Gastroesophageal sphincter (tissue), 4 donors: ENCODE measurements at regions not wholly inside any gene's neighbourhood (a gene's known extent, or its start where the extent isn't known, plus 50 kb on each side); places are given as distances from the start of the nearest gene placed in this dataset.
"Not testable (repeated sequence)": the region's sequence is repeated elsewhere in the genome, so short reads cannot be mapped to it uniquely, and the experiment has no call there.

Source experiments
- ATAC-seq: fragments of 150-250 bp; one replicate; pipeline ENCODE4 v1.9.1; 2016; ENCODE audit warnings: mild to moderate bottlenecking, moderate library complexity
- H3K27ac ChIP-seq, 4 donors: fragments of 200-600 bp; sonication (generic) in 3 of 4; 1 replicate in 3 of 4; 2 replicates in 1 of 4; pipeline ENCODE4 v1.5.1; 2016 to 2019
- H3K27me3 ChIP-seq: fragments of 200-600 bp; sonication (generic); one replicate; pipeline ENCODE4 v1.5.1; 2019
- H3K36me3 ChIP-seq, 2 donors: fragments of 200-600 bp; sonication (generic); one replicate each; pipeline ENCODE4 v1.5.1; 2019; ENCODE audit warnings: control low read depth in 1 of 2
- H3K4me1 ChIP-seq, 3 donors: fragments of 200-600 bp; sonication (generic); 1 replicate in 2 of 3; 2 replicates in 1 of 3; pipeline ENCODE4 v1.5.1; 2016 to 2019; ENCODE audit warnings: control low read depth in 2 of 3
- H3K4me3 ChIP-seq, 2 donors: fragments of 200-600 bp; sonication (generic); one replicate each; pipeline ENCODE4 v1.5.1; 2019; ENCODE audit warnings: mild to moderate bottlenecking in 1 of 2, moderate library complexity in 1 of 2
- H3K9me3 ChIP-seq, 3 donors: fragments of 200-600 bp; sonication (generic); one replicate each; pipeline ENCODE4 v1.5.1; 2017 to 2019; ENCODE audit warnings: control low read depth in 2 of 3
- EP300 ChIP-seq: sonication (generic); formaldehyde crosslinking; IDR thresholded peaks from one replicate; pipeline ENCODE4 v1.6.1; 2017; ENCODE audit warnings: antibody characterized with exemption, mild to moderate bottlenecking
- POLR2A ChIP-seq, 2 donors: fragments of 450-650 bp; IDR thresholded peaks; one replicate each; pipeline ENCODE4 v1.6.1; 2017; ENCODE audit warnings: antibody characterized with exemption in 2 of 2, mild to moderate bottlenecking in 2 of 2, moderate library complexity in 1 of 2
- POLR2AphosphoS5 ChIP-seq: sonication (generic); formaldehyde crosslinking; IDR thresholded peaks from one replicate; pipeline ENCODE4 v1.6.1; 2017; ENCODE audit warnings: antibody characterized with exemption
- WGBS, 2 donors: methylation state at CpG; one replicate each; pipeline ENCODE4 v1.1.5; 2018; ENCODE audit warnings: low coverage in 1 of 2; 5-methylcytosine and 5-hydroxymethylcytosine counted together
- TF ChIP-seq, protein P1 (sequence below), 4 experiments: fragments of 200-600 bp in 2 of 4; fragments of 450-650 bp in 2 of 4; sonication (generic) in 1 of 4; IDR thresholded peaks; one replicate each; pipeline ENCODE4 v1.5.1; 2017 to 2019; ENCODE audit warnings: antibody characterized with exemption in 4 of 4, mild to moderate bottlenecking in 2 of 4, moderate library complexity in 2 of 4

DNA sequence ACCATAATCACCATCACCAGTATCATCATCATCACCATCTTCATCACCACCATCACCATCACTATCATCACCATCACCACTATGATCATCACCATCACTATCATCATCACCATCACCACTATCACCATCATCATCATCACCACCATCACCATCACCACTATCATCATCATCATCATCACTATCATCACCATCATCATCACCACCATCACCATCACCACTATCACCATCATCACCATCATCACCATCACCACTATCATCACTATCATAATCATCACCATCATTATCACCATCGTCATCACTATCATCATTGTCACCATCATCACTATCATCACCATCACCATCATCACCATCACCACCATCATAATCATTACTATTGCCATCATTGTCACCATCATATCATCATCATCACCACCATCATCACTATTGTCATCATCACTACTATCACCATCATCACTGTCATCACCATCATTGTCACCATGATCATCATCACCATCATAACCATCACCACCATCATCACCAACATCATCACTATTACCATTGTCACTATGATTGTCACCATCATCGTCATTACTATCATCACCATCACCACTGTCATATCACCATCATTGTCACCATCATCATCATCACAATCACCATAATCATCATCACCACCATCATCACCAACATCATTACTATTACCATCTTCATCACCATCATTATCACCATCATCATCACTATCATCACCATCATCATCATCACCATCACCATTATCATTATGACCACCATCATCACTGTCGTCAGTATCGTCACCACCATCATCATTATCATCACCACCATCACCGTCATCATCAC is 154.7 kb downstream of the ACTR3B start:
- H3K27ac ChIP-seq, result no peak overlapping the region
- H3K9me3 ChIP-seq, result no peaks in the 10 kb centered on the region
- no peaks in the 10 kb centered on the region for H3K36me3 ChIP-seq
- WGBS, 2 donors, result 78 to 94% methylated on average over 5 of the region's 5 CpGs
- ATAC-seq, result no peak
- H3K4me1 ChIP-seq, result no peaks in the 10 kb centered on the region
- H3K4me3 ChIP-seq, result no peak overlapping the region
- H3K27me3 ChIP-seq, result peaks cover 16% of the 10 kb centered on the region
- TF ChIP-seq POLR2A (IDR thresholded peaks at IDR 0.05), result no peak
- TF ChIP-seq, protein P1, sequence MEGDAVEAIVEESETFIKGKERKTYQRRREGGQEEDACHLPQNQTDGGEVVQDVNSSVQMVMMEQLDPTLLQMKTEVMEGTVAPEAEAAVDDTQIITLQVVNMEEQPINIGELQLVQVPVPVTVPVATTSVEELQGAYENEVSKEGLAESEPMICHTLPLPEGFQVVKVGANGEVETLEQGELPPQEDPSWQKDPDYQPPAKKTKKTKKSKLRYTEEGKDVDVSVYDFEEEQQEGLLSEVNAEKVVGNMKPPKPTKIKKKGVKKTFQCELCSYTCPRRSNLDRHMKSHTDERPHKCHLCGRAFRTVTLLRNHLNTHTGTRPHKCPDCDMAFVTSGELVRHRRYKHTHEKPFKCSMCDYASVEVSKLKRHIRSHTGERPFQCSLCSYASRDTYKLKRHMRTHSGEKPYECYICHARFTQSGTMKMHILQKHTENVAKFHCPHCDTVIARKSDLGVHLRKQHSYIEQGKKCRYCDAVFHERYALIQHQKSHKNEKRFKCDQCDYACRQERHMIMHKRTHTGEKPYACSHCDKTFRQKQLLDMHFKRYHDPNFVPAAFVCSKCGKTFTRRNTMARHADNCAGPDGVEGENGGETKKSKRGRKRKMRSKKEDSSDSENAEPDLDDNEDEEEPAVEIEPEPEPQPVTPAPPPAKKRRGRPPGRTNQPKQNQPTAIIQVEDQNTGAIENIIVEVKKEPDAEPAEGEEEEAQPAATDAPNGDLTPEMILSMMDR (IDR thresholded peaks at IDR 0.05), result no peak
- TF ChIP-seq EP300, result no peak
- no peak for TF ChIP-seq POLR2AphosphoS5

DNA sequence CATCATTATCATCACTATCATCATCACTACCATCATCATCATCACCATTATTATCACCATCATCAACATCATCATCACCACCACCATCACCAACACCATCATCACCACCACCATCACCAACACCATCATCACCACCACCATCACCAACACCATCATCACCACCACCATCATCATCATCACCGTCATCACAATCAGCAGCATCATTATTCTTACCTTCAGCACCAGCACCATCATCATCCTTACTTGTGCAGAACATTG is 155.2 kb downstream of the ACTR3B start:
- 76 to 100% methylated on average over 1 of the region's 1 CpG for WGBS, 2 donors

DNA sequence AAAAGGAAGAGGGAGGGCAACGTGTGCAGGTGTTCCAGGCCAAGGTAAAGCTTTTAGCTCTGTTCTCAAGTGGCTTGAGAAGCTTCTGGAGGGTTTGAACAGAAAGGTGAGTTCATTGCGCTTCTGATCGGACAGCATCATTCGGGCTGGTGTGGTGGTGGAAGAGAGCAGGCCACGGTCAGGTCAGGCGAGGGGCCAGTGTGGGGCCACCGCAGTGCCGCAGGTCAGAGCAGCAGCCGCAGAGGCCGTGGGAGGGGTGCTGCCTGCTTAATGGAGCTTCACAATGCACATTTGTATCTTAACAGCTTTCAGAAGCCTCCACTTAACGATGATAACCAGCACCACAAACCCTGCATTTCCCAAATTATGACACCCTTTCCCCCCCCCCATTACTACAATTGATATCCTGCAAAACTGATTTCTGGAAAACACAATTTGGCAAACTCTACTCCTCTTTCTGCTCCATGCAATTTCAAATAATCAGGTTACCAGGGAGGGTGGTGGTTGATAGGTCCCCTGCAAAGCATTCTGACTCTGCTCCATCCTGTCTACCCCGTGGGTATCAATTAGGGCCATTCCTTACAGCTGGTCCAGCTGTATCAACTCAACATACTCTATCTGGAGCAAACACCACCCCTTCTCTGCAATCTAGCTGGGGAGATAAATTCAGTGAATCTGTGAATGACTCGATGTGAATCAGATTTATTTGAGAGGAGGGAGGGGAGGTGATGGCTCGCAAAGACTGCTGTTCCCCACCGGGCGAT is 162.9 kb downstream of the ACTR3B start:
- Histone ChIP-seq H3K36me3 (no peaks in the 10 kb centered on the region), H3K27ac (no peak overlapping the region), H3K9me3 (no peaks in the 10 kb centered on the region), H3K4me3 (no peak overlapping the region), H3K4me1 (peaks cover 0 to 15% (median 0%) of the 10 kb centered on the region in 3 donors), H3K27me3 (peaks cover 58% of the 10 kb centered on the region)
- TF ChIP-seq EP300 (no peak), POLR2AphosphoS5 (no peak), POLR2A (IDR thresholded peaks at IDR 0.05) (no peak)
- TF ChIP-seq, protein P1 (IDR thresholded peaks at IDR 0.05), result no peak
- 63 to 80% methylated on average over 2 to 8 of the region's 16 CpGs for WGBS, 2 donors
- no peak for ATAC-seq

More for the DNA sequence above, 155.2 kb downstream of the ACTR3B start:
- H3K4me1 ChIP-seq, H3K4me3 ChIP-seq, H3K9me3 ChIP-seq, ATAC-seq, H3K36me3 ChIP-seq, H3K27ac ChIP-seq: not testable (repeated sequence)
- H3K27me3 ChIP-seq, result peaks cover 16% of the 10 kb centered on the region

GRCh38 chr7:152923711-152924110 is 164.2 kb downstream of the ACTR3B start:
- H3K9me3 ChIP-seq, result no peaks in the 10 kb centered on the region
- H3K27ac ChIP-seq, result no peak overlapping the region
- no peak for TF ChIP-seq EP300
- TF ChIP-seq, protein P1 (IDR thresholded peaks at IDR 0.05), result no peak
- TF ChIP-seq POLR2AphosphoS5, result no peak
- no peak for TF ChIP-seq POLR2A (IDR thresholded peaks at IDR 0.05)
- no peaks in the 10 kb centered on the region for H3K36me3 ChIP-seq
- H3K4me1 ChIP-seq, result peaks cover 0 to 15% (median 0%) of the 10 kb centered on the region in 3 donors
- no peak overlapping the region for H3K4me3 ChIP-seq
- WGBS, 2 donors, result 89 to 100% methylated on average over 1 to 7 of the region's 12 CpGs
- peaks cover 58% of the 10 kb centered on the region for H3K27me3 ChIP-seq
- no peak for ATAC-seq

GRCh38 chr7:152924238-152924637 is 164.7 kb downstream of the ACTR3B start:
- no peak for ATAC-seq
- peaks cover 0 to 15% (median 0%) of the 10 kb centered on the region in 3 donors for H3K4me1 ChIP-seq
- no peaks in the 10 kb centered on the region for H3K9me3 ChIP-seq
- no peaks in the 10 kb centered on the region for H3K36me3 ChIP-seq
- H3K27me3 ChIP-seq, result peaks cover 58% of the 10 kb centered on the region
- TF ChIP-seq EP300, result no peak
- no peak for TF ChIP-seq POLR2AphosphoS5
- TF ChIP-seq POLR2A (IDR thresholded peaks at IDR 0.05), result no peak
- TF ChIP-seq, protein P1 (IDR thresholded peaks at IDR 0.05), result no peak
- no peak overlapping the region for H3K4me3 ChIP-seq
- 56 to 73% methylated on average over 1 to 5 of the region's 6 CpGs for WGBS, 2 donors
- no peak overlapping the region for H3K27ac ChIP-seq
